ENCODE measurements at regions not wholly inside any gene's neighbourhood (a gene's known extent, or its start where the extent isn't known, plus 50 kb on each side); places are given as distances from the start of the nearest gene placed in this dataset.

GRCh38 chr3:76684946-76685345 is 355.0 kb upstream of the ROBO2 start:
- intact Hi-C loops (cut with DNase I; ENCODE audit: low total_unique reads): no loop called here
- in situ Hi-C loops (cut with MboI; ENCODE audit: low pct_ligation_motif_present in 1 of 4, low pct_unique_long_range_greater_than_20kb in 1 of 4, low sequenced_read_pairs in 3 of 4): no loop called here
- 73 to 100% methylated on average over 2 of the region's 2 CpGs for WGBS, 2 donors (ENCODE audit: low coverage in 1 of 2)

DNA sequence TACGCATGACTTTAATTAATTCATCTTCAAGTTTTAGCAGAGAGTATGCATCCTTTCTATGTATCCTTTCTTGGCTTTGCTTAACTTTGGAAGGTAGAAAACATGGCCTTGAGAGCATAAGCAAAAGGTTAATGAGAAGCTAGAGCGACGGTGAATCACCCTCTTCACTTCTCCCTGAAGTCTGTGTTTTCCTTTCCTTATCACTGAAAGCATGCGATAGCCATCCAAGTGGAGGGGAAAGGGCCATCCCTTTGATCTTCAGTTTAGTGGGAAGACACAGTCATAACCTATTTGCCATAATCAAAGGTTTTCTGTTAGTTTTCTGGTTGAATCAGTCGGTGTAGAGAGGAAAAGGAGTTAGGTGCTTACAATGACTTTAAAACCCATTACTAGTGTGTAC is 354.0 kb upstream of the ROBO2 start:
- WGBS, 2 donors (ENCODE audit: low coverage in 1 of 2): 40 to 52% methylated on average over 2 to 5 of the region's 5 CpGs
- no peaks in the 10 kb centered on the region for H3K36me3 ChIP-seq
- no peaks in the 10 kb centered on the region for H3K9me3 ChIP-seq
- no peak overlapping the region for H3K27ac ChIP-seq
- H3K27me3 ChIP-seq: no peaks in the 10 kb centered on the region
- no peaks in the 10 kb centered on the region for H3K4me1 ChIP-seq
- TF ChIP-seq POLR2AphosphoS5 (IDR thresholded peaks at IDR 0.05) (no peak), POLR2A (IDR thresholded peaks at IDR 0.05) (no peak), CTCF (IDR thresholded peaks at IDR 0.05) (no peak), EP300 (IDR thresholded peaks at IDR 0.05; ENCODE audit: low read depth) (no peak)
- intact Hi-C loops (cut with DNase I; ENCODE audit: low total_unique reads): no loop called here
- no peak overlapping the region for H3K4me3 ChIP-seq
- DNase-seq: no peak
- in situ Hi-C loops (cut with MboI; ENCODE audit: low pct_ligation_motif_present in 1 of 4, low pct_unique_long_range_greater_than_20kb in 1 of 4, low sequenced_read_pairs in 3 of 4): no loop called here

More at GRCh38 chr3:76684946-76685345, 355.0 kb upstream of the ROBO2 start:
- Histone ChIP-seq H3K36me3 (no peaks in the 10 kb centered on the region), H3K27ac (no peak overlapping the region), H3K4me1 (no peaks in the 10 kb centered on the region), H3K27me3 (no peaks in the 10 kb centered on the region), H3K9me3 (no peaks in the 10 kb centered on the region), H3K4me3 (no peak overlapping the region)
- no peak for DNase-seq
- TF ChIP-seq POLR2AphosphoS5 (IDR thresholded peaks at IDR 0.05) (no peak), POLR2A (IDR thresholded peaks at IDR 0.05) (no peak), EP300 (IDR thresholded peaks at IDR 0.05; ENCODE audit: low read depth) (no peak), CTCF (IDR thresholded peaks at IDR 0.05) (no peak)

- H3K36me3 ChIP-seq: no peaks in the 10 kb centered on the region
- in situ Hi-C loops (cut with MboI; ENCODE audit: low pct_ligation_motif_present in 1 of 4, low pct_unique_long_range_greater_than_20kb in 1 of 4, low sequenced_read_pairs in 3 of 4): no loop called here
- TF ChIP-seq EP300 (IDR thresholded peaks at IDR 0.05; ENCODE audit: low read depth) (no peak), POLR2AphosphoS5 (IDR thresholded peaks at IDR 0.05) (no peak), POLR2A (IDR thresholded peaks at IDR 0.05) (no peak), CTCF (IDR thresholded peaks at IDR 0.05) (no peak)
- DNase-seq: no peak
- H3K4me3 ChIP-seq: no peak overlapping the region
- no peaks in the 10 kb centered on the region for H3K27me3 ChIP-seq
- H3K9me3 ChIP-seq: no peaks in the 10 kb centered on the region
- H3K4me1 ChIP-seq: no peaks in the 10 kb centered on the region
- 93 to 100% methylated on average over 3 of the region's 3 CpGs for WGBS, 2 donors (ENCODE audit: low coverage in 1 of 2)
- H3K27ac ChIP-seq: no peak overlapping the region
- intact Hi-C loops (cut with DNase I; ENCODE audit: low total_unique reads): no loop called here
Observed at GRCh38 chr3:76687019-76687418, 352.9 kb upstream of the ROBO2 start.

DNA sequence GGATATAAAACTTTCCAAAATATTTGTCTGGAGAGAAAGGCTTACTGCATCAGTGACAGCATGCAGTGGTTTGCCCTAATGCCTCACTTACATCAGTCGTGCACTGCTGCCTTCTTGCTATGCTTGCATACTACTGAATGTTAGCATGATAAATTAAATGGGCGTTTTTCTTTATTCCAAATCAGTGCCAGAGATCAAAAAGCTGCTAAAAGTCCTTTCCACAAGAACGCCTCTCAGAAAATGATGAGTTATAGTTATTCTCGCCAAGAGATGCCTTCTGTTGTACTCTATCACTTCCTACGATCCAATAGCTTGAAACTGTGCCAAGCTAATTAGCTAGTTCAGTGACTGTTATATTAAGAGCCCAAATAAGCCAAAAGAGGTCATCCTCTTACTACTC is 345.8 kb upstream of the ROBO2 start:
- Histone ChIP-seq H3K4me3 (no peak overlapping the region), H3K36me3 (no peaks in the 10 kb centered on the region), H3K9me3 (no peaks in the 10 kb centered on the region), H3K4me1 (no peaks in the 10 kb centered on the region), H3K27ac (no peak overlapping the region), H3K27me3 (no peaks in the 10 kb centered on the region)
- WGBS, 2 donors (ENCODE audit: low coverage in 1 of 2): 57 to 63% methylated on average over 5 of the region's 5 CpGs
- TF ChIP-seq CTCF (IDR thresholded peaks at IDR 0.05): no peak
- DNase-seq: no peak
- intact Hi-C loops (cut with DNase I; ENCODE audit: low total_unique reads): no loop called here
- in situ Hi-C loops (cut with MboI; ENCODE audit: low pct_ligation_motif_present in 1 of 4, low pct_unique_long_range_greater_than_20kb in 1 of 4, low sequenced_read_pairs in 3 of 4): no loop called here

Measured in transverse colon (tissue), 4 donors.